Calu3 (cell line): ENCODE measurements at regions not wholly inside any gene's neighbourhood (a gene's known extent, or its start where the extent isn't known, plus 50 kb on each side); places are given as distances from the start of the nearest gene placed in this dataset.

Experiments used
- BruUV-seq: library from RNA; stranded (reverse); fragments of 400-500 nt; replicated peaks from 2 replicates; lab custom pipeline; 2021; lab: Mats Ljungman, UMichigan
- CTCF ChIA-PET: fragments of 300-600 bp; sonication (Branson Sonifier 250); formaldehyde crosslinking; loops from one replicate; lab custom pipeline; 2022; ENCODE audit warnings: antibody characterized with exemption; lab: Charles Lee
- DNase-seq: peaks from one replicate; pipeline ENCODE4 v3.0.0; 2022
- H3K27ac Mint-ChIP-seq: one replicate; pipeline ENCODE4 v1.8.0; 2022; ENCODE audit warnings: mixed read lengths; ENCODE audit not compliant: unreplicated experiment
- H3K27me3 Mint-ChIP-seq: one replicate; pipeline ENCODE4 v1.8.0; 2022; ENCODE audit warnings: mixed read lengths; ENCODE audit not compliant: unreplicated experiment
- H3K36me3 Mint-ChIP-seq: one replicate; pipeline ENCODE4 v1.8.0; 2022; ENCODE audit warnings: mild to moderate bottlenecking, moderate library complexity, mixed read lengths; ENCODE audit not compliant: insufficient read depth, unreplicated experiment
- H3K4me1 Mint-ChIP-seq: one replicate; pipeline ENCODE4 v1.8.0; 2022; ENCODE audit warnings: mild to moderate bottlenecking, low read depth, mixed read lengths; ENCODE audit not compliant: unreplicated experiment
- H3K4me3 Mint-ChIP-seq: one replicate; pipeline ENCODE4 v1.8.0; 2022; ENCODE audit warnings: mild to moderate bottlenecking, low read depth, moderate library complexity, mixed read lengths; ENCODE audit not compliant: unreplicated experiment
- H3K9me3 Mint-ChIP-seq: one replicate; pipeline ENCODE4 v1.8.0; 2022; ENCODE audit warnings: low read depth, mixed read lengths; ENCODE audit not compliant: unreplicated experiment
- intact Hi-C: fragments of 100-400 bp; cut with micrococcal nuclease; formaldehyde crosslinking; loops from one replicate; pipeline ENCODE4 v1.10.0; 2022; ENCODE audit not compliant: unreplicated experiment
- TF ChIP-seq, protein P1 (sequence below): fragments of 200-600 bp; IDR thresholded peaks from one replicate; pipeline ENCODE4 v1.8.0; 2022; ENCODE audit warnings: antibody characterized with exemption; ENCODE audit not compliant: unreplicated experiment

DNA sequence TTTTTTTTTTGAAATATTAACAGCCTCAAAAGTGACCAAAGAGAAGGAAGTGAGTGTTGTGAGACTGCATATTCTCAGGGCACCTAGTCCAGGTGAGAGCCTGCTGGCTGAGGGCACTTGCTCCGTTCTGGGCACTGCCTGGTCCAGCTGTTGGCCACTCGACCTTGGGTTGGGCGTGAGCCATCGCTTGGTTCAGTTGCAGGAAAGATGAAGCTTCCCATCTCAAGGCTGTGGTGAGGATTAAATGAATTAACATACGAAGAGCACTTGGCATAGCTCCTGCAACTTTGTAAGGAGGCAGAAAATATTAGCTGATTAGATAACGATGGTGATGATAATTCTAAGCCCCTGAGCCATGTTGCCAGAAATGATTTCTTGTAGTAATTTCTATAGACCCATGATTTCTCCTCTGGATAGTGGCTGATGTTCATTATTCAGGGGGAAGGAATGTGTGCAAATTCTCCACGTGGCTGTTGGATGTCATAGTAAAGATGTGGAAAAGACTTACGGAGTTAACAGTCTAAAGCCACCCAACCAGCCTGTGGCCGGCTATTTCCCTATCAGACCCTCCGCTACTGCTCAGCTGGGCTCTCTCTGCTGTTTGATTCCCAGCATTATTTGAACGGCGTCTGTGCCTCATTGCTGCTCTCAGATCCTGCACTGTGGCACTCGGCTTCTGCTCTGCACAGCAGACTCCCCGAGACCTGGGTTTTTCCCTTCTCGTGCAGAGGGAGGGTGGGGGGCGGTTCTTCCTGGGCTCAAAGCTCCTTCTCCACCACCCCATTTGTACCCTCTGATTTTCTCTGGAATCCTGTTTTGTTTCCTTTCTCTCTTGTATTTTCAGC is 221.1 kb downstream of the GALR1 start:
- CTCF ChIA-PET: interaction anchor here (0.7 kb wide), 1 partner anchor 17 kb away, joined by 3 read pairs; no protein-coding TSS in a partner anchor
- Mint-ChIP-seq H3K36me3 (no peaks in the 10 kb centered on the region), H3K9me3 (peaks cover 13% of the 10 kb centered on the region), H3K27ac (no peak overlapping the region), H3K4me1 (no peaks in the 10 kb centered on the region), H3K27me3 (no peaks in the 10 kb centered on the region), H3K4me3 (no peak overlapping the region)
- intact Hi-C loops: no loop called here
- TF ChIP-seq, protein P1, sequence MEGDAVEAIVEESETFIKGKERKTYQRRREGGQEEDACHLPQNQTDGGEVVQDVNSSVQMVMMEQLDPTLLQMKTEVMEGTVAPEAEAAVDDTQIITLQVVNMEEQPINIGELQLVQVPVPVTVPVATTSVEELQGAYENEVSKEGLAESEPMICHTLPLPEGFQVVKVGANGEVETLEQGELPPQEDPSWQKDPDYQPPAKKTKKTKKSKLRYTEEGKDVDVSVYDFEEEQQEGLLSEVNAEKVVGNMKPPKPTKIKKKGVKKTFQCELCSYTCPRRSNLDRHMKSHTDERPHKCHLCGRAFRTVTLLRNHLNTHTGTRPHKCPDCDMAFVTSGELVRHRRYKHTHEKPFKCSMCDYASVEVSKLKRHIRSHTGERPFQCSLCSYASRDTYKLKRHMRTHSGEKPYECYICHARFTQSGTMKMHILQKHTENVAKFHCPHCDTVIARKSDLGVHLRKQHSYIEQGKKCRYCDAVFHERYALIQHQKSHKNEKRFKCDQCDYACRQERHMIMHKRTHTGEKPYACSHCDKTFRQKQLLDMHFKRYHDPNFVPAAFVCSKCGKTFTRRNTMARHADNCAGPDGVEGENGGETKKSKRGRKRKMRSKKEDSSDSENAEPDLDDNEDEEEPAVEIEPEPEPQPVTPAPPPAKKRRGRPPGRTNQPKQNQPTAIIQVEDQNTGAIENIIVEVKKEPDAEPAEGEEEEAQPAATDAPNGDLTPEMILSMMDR: no peak
- no peak for DNase-seq
- no TSS peak for BruUV-seq

DNA sequence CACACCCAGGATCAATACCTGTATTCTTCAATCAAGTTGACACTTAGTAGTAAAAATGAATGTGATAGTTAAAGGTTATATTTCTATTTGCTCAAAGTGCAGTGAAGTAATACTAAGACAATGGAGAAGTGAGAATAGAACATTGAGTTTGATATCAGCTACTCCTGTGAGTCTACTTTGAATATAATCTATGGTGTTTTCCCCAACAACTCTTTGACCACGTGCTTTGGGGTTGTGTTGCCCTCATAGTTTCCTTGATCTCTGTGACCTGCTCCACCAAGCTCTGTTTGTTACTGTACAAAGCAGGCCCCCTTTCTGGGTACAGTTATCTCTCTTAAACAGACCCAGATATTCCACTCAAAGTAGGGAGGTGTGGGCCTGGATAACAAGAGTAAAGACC is 222.9 kb downstream of the GALR1 start:
- no peaks in the 10 kb centered on the region for H3K4me1 Mint-ChIP-seq
- DNase-seq: no peak
- intact Hi-C loops: no loop called here

DNA sequence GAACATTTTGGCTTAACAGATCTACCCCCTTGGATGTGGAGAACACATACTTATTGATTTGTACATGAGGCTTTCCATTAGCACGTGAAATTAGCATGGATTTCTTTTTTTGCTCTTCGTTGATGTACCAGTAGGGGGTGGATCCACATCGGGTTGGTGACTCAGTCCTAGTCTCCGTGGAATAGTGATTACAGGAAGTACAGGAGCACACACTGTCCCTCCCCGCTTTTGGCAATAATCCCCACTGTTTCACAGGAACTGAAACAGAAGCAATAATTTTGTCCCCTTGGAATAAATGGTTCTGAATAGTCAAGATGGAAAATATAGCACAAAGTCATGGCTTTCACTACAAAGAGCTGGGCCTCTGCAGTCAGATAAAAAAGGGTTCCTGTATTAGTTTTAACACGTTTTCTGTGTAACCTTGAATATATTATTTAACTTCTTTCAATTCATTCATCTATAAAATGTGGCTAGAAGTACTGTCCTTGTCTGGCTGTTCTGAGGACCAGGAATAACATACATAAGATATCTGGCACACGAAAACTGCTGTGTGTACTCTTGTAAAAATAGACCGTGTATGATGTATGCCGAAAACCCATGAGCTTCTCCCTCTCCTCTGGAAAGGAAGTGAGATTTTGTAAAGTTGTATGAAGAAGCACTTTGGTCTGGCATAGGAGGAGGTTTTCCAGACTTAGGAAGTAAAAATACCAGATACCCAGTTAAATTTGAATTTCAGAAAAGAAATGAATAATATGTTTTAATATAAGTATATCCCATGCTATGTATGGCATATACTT is 229.2 kb downstream of the GALR1 start:
- H3K27ac Mint-ChIP-seq: no peak overlapping the region
- no peak for DNase-seq
- TF ChIP-seq, protein P1: no peak
- no peaks in the 10 kb centered on the region for H3K27me3 Mint-ChIP-seq
- H3K36me3 Mint-ChIP-seq: no peaks in the 10 kb centered on the region
- no TSS peak for BruUV-seq
- CTCF ChIA-PET: interaction anchor here (0.6 kb wide), 1 partner anchor 31 kb away, joined by 4 read pairs; no protein-coding TSS in a partner anchor
- no peaks in the 10 kb centered on the region for H3K4me1 Mint-ChIP-seq
- H3K9me3 Mint-ChIP-seq: peaks cover 15% of the 10 kb centered on the region
- intact Hi-C loops: no loop called here
- H3K4me3 Mint-ChIP-seq: no peak overlapping the region

More for the DNA sequence above, 222.9 kb downstream of the GALR1 start:
- CTCF ChIA-PET: no interaction called here
- Mint-ChIP-seq H3K27ac (no peak overlapping the region), H3K4me3 (no peak overlapping the region), H3K9me3 (peaks cover 18% of the 10 kb centered on the region), H3K36me3 (no peaks in the 10 kb centered on the region), H3K27me3 (no peaks in the 10 kb centered on the region)
- no TSS peak for BruUV-seq
- TF ChIP-seq, protein P1: no peak

DNA sequence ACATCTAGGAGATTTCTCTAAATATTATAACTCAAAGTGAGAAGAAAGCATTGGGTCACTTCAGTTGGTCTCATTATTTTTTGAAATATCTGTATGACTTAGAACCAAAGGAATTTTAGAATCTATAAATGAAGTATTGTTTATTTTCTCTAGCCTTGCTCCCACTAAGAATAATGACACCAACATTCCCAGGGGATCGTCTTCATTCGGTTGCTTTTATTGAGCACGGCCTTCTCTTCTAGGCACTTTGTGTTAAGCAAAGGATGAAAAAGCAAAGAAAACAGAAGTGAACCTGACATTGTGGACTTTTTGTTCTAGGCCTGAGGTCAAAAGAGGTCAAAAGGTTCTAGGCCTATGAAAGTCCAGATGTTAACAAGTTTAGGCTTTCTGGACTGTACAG is 231.9 kb downstream of the GALR1 start:
- Mint-ChIP-seq H3K4me3 (no peak overlapping the region), H3K4me1 (no peaks in the 10 kb centered on the region), H3K9me3 (peaks cover 14% of the 10 kb centered on the region), H3K27ac (no peak overlapping the region), H3K27me3 (no peaks in the 10 kb centered on the region), H3K36me3 (no peaks in the 10 kb centered on the region)
- DNase-seq: no peak
- intact Hi-C loops: no loop called here
- CTCF ChIA-PET: no interaction called here
- TF ChIP-seq, protein P1: no peak
- BruUV-seq: no TSS peak
